ENCODE measurements at regions not wholly inside any gene's neighbourhood (a gene's known extent, or its start where the extent isn't known, plus 50 kb on each side); places are given as distances from the start of the nearest gene placed in this dataset.

DNA sequence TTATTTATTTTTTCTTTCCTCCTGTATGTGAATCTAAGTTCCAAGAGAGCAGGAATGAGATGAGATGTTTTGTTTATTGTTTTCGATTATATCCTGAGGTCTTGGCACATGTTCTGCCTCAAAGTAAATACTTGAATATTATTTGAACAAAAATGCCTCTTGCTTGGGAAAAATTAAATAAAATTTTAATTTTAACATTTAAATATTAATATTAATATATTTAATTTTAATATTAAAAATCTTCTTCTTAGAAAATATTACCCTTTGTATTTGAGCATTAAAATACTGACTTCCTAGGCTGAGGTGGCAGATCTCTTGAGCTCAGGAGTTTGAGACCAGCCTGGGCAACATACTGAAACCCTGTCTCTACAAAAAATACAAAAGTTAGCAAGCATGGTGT lies 123.4 kb upstream of the SEMA3D start:
- H3K4me3 ChIP-seq (ENCODE audit: low read depth, low read length), result no peak overlapping the region
- in situ Hi-C loops (cut with HindIII; ENCODE audit: low sequenced_read_pairs), result no loop called here
- TF ChIP-seq, protein P1, sequence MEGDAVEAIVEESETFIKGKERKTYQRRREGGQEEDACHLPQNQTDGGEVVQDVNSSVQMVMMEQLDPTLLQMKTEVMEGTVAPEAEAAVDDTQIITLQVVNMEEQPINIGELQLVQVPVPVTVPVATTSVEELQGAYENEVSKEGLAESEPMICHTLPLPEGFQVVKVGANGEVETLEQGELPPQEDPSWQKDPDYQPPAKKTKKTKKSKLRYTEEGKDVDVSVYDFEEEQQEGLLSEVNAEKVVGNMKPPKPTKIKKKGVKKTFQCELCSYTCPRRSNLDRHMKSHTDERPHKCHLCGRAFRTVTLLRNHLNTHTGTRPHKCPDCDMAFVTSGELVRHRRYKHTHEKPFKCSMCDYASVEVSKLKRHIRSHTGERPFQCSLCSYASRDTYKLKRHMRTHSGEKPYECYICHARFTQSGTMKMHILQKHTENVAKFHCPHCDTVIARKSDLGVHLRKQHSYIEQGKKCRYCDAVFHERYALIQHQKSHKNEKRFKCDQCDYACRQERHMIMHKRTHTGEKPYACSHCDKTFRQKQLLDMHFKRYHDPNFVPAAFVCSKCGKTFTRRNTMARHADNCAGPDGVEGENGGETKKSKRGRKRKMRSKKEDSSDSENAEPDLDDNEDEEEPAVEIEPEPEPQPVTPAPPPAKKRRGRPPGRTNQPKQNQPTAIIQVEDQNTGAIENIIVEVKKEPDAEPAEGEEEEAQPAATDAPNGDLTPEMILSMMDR (IDR thresholded peaks at IDR 0.05; ENCODE audit: low read depth, low read length, missing control alignments), result no peak
- no peak for DNase-seq (ENCODE audit: low read depth)

DNA sequence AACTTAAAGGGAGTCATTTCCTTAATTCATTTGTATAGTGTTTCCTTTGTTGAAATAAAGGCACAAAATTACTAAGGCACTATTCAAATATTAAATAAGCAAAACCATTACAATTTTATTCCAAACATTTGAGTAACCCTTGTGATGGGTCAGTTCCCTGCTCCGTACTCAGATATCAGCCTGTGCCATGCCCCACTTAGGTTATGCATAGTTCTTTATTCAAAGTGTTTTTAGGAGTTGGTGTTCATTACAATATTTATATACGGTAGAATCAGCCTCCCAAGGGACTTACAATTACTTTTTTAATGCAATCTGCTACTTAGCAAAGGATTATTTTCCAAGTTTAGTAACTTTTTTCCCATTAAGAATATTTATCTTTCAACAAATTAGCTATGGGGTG lies 119.3 kb upstream of the SEMA3D start:
- no peak overlapping the region for H3K4me3 ChIP-seq (ENCODE audit: low read depth, low read length)
- TF ChIP-seq, protein P1 (IDR thresholded peaks at IDR 0.05; ENCODE audit: low read depth, low read length, missing control alignments), result no peak
- DNase-seq (ENCODE audit: low read depth), result no peak
- in situ Hi-C loops (cut with HindIII; ENCODE audit: low sequenced_read_pairs), result no loop called here

DNA sequence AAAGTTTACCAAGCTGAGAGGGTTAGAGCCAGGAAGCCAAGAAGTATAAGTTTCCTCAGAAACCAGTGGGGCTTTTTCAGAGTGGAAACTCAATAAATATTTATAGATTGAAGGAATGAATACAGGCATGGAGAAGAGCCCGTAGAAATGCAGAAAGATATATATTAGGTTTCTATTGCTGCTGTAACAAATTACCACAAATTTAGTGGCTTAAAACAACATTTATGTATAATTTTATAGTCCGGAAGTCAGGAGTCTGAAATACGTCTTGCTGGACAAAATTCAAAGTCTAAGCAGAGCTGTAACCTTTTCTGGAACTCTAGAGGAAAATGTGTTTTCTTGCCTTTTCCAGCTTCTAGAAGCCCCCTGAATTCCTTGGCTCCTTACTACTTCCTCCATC lies 107.3 kb upstream of the SEMA3D start:
- TF ChIP-seq, protein P1 (IDR thresholded peaks at IDR 0.05; ENCODE audit: low read depth, low read length, missing control alignments), result no peak
- in situ Hi-C loops (cut with HindIII; ENCODE audit: low sequenced_read_pairs), result no loop called here
- DNase-seq (ENCODE audit: low read depth), result no peak
- H3K4me3 ChIP-seq (ENCODE audit: low read depth, low read length), result no peak overlapping the region

DNA sequence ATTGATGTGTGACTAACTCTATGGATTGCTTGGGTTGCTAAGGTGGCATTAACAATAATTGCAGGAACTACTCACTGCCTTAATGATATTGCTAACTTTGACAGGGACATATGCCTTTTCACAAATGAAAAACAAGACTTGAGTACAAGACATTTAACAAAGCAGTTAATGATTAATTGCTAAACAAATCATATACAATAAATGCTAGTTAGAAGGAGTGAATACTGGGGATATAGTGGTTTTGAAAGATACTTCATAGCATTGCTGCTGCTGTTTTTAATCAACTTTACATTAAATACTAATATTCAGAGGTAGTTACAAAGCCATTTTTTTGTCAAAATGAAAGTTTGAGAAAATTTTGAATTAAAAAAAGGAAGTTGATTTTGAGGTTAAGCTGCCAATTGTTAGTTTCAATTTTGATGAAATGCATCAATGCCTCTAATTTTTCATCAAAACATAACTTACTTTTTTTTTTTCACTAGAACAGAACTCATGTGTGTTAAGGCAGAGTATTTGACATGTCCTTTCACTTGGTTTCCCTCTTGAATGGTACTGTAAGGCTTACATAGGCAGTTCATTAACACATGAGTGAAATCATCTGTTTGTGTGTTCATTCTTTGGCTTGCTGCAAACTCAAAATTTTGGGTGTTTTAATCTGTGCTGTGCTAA lies 106.2 kb upstream of the SEMA3D start:
- TF ChIP-seq, protein P1 (IDR thresholded peaks at IDR 0.05; ENCODE audit: low read depth, low read length, missing control alignments), result no peak
- DNase-seq (ENCODE audit: low read depth), result no peak
- in situ Hi-C loops (cut with HindIII; ENCODE audit: low sequenced_read_pairs), result no loop called here
- no peak overlapping the region for H3K4me3 ChIP-seq (ENCODE audit: low read depth, low read length)

DNA sequence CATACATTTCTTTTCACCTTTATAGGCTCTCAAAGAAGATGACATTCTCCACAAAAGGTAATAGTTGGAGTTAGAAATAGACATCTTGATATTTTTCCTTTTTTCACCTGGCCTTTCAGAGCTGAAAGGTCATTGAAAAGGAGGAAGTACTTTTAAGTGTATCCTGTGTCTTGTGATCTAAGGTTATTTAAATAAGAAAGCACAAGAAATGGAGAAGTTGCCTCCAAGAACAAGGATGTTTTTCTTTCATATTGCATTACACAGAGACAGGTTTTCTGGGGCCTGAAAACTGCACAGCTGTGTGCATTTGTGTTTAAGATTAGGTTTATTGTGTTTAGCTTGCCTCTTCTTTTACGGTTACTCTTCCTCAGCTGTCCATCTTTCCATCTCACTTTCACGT lies 103.4 kb upstream of the SEMA3D start:
- TF ChIP-seq, protein P1 (IDR thresholded peaks at IDR 0.05; ENCODE audit: low read depth, low read length, missing control alignments), result no peak
- in situ Hi-C loops (cut with HindIII; ENCODE audit: low sequenced_read_pairs), result no loop called here
- H3K4me3 ChIP-seq (ENCODE audit: low read depth, low read length), result no peak overlapping the region
- no peak for DNase-seq (ENCODE audit: low read depth)

DNA sequence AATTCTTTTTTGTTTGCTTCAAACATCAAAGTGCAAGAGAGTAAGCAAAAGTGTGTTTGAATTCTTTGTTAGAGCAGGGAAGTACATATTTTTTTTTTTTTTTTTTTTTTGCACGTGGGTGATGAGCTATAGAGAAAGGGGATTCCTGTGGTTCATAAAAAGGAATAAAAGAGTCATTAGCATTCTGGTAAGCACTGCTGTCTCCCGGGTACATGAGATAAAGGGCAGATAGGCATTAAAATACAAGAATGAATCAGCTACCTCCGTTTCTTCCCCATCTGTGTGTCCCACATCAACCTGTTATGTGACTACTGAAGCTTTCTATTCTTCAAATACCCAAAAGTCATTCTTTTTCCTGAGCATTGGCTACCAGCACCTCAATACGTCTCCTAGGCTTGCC lies 102.4 kb upstream of the SEMA3D start:
- no peak for DNase-seq (ENCODE audit: low read depth)
- TF ChIP-seq, protein P1 (IDR thresholded peaks at IDR 0.05; ENCODE audit: low read depth, low read length, missing control alignments), result no peak
- in situ Hi-C loops (cut with HindIII; ENCODE audit: low sequenced_read_pairs), result no loop called here
- no peak overlapping the region for H3K4me3 ChIP-seq (ENCODE audit: low read depth, low read length)
